B cell (primary cell): ENCODE measurements at regions not wholly inside any gene's neighbourhood (a gene's known extent, or its start where the extent isn't known, plus 50 kb on each side); places are given as distances from the start of the nearest gene placed in this dataset.

Source experiments
- CTCF ChIP-seq: fragments of 200-600 bp; IDR thresholded peaks from one replicate; pipeline ENCODE4 v1.8.0; 2022; ENCODE audit warnings: antibody characterized with exemption, mild to moderate bottlenecking
- EZH2 ChIP-seq: IDR thresholded peaks from 2 replicates; pipeline ENCODE4 v1.6.1; 2012; ENCODE audit warnings: borderline replicate concordance, low read depth, mild to moderate bottlenecking, moderate library complexity, low read length; ENCODE audit not compliant: insufficient read depth, poor library complexity, severe bottlenecking

- TF ChIP-seq CTCF (no peak), EZH2 (no peak)
These were observed 97.5 kb upstream of the COG2 start for GRCh38 chr1:230544758-230545157.
